GM21619 (cell line): ENCODE measurements at regions not wholly inside any gene's neighbourhood (a gene's known extent, or its start where the extent isn't known, plus 50 kb on each side); places are given as distances from the start of the nearest gene placed in this dataset.

Experiments used
- ATAC-seq: cut with Tn5 transposase; IDR thresholded peaks from one replicate; pipeline ENCODE4 v1.9.1; 2021; ENCODE audit not compliant: unreplicated experiment

DNA sequence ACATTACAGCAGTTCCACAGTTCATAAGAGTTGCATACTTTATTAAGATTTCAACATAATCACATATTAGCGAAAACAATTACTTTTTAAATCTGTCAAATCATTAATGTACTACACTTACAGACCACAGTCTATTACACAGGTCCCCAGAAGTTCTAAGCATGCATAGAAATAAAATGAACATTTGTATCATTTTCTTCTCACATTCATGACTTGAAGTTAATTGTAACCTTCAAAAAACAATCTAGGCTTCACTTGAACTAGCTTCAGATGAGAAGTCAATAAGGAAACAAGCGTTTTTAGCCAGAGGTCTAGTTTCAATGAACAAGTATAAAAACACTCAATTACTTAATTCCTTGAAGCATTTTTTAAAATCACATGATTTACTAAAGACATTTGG, 238.3 kb downstream of the HACE1 start:
- no peak for ATAC-seq

DNA sequence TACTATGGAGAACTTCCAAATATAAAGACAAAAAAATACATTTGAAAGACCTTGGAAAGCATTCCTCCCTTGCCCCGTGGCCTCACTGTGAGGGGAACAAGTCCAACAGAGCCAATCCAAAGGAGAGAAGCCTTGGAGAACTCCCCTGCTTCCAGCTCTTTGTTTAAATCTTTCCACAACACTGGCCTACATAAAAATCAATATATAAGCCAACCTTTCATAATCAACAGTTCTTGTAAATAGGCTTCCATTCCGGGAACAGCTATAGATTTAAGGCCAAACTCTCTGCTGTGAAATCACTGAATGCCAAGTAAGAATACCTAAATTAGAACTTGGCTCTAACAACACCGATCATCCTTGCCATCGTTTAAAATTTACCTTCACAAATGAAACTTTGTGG, 242.1 kb downstream of the HACE1 start:
- ATAC-seq: no peak

GRCh38 chr6:104614394-104614793, 245.3 kb downstream of the HACE1 start:
- ATAC-seq: no peak

DNA sequence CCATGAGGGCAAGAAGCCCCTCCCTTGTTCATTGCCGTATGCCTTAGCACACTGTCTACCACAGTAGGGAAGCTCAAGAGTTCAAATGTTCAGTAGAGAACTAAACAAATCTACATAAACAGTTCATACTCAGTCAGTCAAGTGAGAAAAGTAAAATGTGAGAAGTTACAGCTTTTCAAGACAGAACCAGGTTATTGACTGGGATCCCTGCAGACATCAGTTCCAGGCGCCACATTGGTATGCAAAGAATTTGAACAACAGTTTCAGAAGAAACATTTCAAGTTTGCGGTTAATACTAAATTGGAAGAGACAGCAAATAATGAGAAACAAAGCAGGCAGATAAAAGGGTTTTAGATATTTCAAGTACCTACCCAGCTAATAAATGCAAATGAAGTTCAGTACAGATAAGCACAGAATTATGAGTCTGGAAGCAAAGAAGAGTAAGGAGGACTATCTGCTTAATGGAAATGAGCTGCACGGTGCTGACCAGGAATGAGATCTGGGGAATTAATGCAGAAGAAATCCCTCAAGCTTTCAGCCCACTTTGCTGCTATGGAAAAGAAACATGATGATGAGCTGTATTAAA, 246.2 kb downstream of the HACE1 start:
- no peak for ATAC-seq

DNA sequence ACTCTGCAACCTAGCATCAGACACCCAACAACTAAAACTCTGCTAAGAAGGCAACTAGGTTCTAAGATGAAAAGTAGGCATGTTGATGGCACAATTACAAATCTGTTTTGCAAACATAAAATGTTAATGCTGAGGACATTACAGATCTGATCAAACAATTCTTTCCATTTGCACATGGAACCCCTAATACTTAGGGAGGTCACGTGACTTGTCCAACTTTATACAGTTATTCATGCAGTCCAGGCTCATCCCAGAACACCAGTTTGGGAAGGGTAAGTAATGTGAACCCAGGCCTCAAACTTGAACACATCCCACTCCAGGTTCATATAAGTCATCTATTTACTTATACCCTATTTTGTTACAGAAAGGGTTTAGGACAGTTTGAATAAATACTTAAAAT, 247.2 kb downstream of the HACE1 start:
- ATAC-seq: no peak

- no peak for ATAC-seq
Observed at GRCh38 chr6:104608101-104608500, 251.6 kb downstream of the HACE1 start.

DNA sequence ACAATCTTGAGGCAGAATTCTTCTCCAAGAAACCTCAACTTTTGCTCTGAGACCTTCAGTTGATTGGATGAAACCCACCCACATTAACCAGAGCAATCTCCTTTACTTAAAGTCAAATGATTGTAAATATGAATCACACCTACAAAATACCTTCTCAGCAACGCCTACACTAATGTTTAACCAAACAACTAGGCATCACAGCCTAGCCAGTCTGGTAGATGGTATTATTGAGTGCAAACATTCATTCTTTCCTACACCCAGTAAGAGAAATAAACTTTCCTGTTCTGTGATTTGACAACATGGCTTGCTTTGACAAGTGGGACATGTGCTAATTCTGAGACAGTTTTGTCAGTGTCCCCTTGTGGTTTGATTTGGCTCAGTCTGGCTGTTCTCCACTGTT, 252.2 kb downstream of the HACE1 start:
- no peak for ATAC-seq

DNA sequence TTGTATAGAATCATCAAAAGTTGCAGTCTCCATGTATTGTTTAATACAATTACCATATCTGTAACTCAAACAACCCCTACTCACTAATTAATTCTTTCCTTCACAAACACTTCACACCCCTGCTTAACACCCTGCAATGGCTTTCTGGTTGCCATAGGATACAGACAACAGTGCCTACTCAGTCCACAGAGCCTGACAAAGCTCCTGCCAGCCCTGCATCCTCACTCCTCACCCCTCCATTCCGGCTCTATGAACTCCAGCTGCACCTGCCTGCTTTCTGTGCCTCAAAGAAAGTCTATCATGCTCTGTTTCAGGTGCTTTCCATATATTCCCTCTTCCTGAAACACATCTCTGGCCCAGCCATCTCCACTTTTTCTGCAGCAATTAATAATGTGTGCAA, 253.4 kb downstream of the HACE1 start:
- ATAC-seq: no peak

- ATAC-seq: no peak
Observed at GRCh38 chr6:104604685-104605084, 255.0 kb downstream of the HACE1 start.

GRCh38 chr6:104603108-104603745, 256.5 kb downstream of the HACE1 start:
- ATAC-seq: no peak

- no peak for ATAC-seq
Observed at GRCh38 chr6:104601721-104602120, 258.0 kb downstream of the HACE1 start.

- no peak for ATAC-seq
Observed at GRCh38 chr6:104601131-104601651, 258.5 kb downstream of the HACE1 start.

DNA sequence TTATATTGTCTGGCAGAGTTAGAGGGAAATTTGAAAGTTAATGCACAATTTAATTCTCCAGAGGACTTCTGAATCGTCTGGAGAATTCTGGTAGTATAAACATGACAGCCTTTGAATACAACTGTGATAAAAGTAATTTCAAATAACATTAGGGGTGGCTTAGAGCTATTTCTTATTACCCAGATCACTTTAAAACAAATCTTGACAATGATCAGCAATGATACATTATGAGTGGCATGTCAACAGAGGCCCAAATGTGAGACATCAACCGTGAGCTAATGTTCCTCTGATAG, 259.1 kb downstream of the HACE1 start:
- no peak for ATAC-seq

DNA sequence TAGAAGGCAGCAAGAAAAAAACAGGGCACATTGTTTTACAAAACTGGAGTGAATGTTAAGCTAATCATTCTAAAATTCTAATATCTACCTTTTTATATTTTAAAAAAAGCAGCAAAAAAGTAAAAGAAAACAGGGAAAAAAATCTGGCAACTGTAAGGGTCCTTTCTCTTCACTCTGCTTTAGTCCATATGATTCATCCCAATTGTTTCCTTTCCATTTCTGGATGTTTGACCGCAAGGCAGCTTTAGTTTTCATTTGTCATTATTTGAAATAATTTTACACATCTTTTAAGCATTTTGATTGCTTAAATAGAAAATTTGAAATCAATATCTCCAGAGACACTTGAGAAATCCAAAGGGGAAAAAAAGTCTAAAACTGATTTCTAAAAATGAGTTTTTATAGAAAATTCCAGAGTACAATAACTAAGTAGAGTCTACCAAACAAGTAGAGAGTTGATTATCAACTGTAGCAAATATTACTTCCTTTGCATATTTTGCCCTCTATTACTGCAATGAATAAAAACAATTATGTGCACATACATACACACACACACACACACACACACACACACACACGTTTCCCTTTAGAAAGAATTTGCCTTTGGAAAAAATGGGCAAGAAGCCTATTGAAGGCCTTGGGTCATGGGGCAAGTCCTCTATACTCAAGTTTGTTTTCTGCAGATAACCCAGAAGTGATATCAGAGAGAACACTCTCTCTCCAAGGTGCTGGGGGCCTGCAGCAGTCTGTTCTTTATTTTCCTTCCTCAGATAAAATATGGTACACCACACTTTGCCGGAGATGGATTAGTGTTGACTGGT, 259.7 kb downstream of the HACE1 start:
- no peak for ATAC-seq

- ATAC-seq: no peak
Observed at GRCh38 chr6:104597541-104598050, 262.1 kb downstream of the HACE1 start.

DNA sequence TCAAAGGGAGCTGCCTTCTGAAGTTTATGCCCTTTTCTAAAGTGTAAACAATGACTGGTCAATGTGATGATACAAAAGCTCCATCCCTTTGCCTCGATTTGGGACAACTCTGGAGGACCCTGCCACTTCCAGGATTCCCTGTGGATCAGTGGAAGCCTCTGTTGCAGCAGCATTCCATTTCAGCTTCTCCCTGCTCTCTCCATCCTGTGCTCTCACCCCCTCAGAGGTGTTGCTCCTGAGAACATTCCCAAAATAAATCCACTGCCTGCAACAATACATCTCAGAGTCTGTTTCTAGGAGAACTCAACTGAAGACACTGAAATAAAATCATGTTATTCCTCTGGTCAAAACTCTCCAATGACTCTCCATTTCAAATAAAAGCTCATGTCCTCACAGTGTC, 263.6 kb downstream of the HACE1 start:
- ATAC-seq: no peak

DNA sequence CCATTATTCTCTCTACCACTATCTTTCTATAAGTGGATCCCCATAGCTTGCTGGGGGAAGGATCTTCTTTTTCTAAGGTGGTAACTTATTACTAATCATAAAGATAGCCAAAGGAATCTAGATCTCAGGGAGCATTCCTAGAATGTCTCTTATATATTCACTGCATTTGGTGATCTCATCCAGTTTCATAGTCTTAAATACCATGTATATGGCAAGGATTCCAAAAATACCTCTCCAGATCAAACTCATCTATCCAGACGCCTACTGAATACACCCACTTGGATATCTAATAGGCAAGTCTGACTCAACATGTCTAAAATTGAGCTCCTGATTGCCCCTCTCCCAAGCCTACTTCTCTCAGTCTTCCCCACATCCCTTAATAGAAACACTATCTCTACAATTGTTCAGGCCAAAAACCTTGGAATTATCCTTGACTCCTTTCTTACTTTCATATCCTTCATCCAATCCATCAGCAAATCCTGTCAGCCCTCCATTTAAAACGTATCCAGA, 264.4 kb downstream of the HACE1 start:
- ATAC-seq: no peak

- ATAC-seq: no peak
Observed at GRCh38 chr6:104591573-104592334, 268.0 kb downstream of the HACE1 start.

DNA sequence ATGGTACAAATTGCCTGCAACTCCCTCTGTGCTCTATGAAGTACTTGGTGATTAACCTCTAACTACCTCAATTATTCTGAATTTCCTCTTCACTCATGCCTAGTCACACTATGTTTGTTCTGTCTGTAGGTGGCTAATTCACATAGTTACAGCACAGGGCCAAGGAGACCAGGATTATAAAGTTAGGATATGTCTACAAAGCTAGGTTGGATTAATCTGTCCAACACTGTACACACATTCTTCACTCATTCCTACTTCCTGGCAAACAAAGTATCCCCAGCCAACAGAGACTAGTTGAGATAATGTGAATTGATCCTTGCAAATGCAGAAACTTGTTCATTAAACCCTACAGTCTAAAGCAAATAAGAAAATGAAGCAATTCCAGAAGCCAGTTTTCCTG, 269.8 kb downstream of the HACE1 start:
- no peak for ATAC-seq

- no peak for ATAC-seq
Observed at GRCh38 chr6:104585646-104586045, 274.1 kb downstream of the HACE1 start.

GRCh38 chr6:104580452-104580851, 279.3 kb downstream of the HACE1 start:
- ATAC-seq: no peak
